ENCODE measurements at regions not wholly inside any gene's neighbourhood (a gene's known extent, or its start where the extent isn't known, plus 50 kb on each side); places are given as distances from the start of the nearest gene placed in this dataset.
A peak's percentile ranks its signal among the peaks of the same experiment; 100 is the strongest.

GRCh38 chr21:33121715-33122475 lies 52.0 kb downstream of the OLIG1 start:
- H3K27ac Mint-ChIP-seq: no peak overlapping the region; the same call in 1 of the 2 replicates
- CTCF ChIA-PET: interaction anchor here (0.6 to 1.8 kb wide), 4 partner anchors 96 to 210 kb away, joined by 3 to 6 read pairs (median 4); partner anchors contain the start of gene OLIG2

GRCh38 chr21:33122507-33122906 lies 52.6 kb downstream of the OLIG1 start:
- H3K4me1 Mint-ChIP-seq: peaks cover 44% of the 10 kb centered on the region
- CTCF ChIA-PET: interaction anchor here (0.6 to 1.8 kb wide), 4 partner anchors 97 to 211 kb away, joined by 3 to 6 read pairs (median 4); partner anchors contain the start of gene OLIG2
- POLR2A ChIA-PET: no interaction called here
- no peak overlapping the region for H3K4me3 Mint-ChIP-seq
- H3K27ac Mint-ChIP-seq: no peak overlapping the region
- no peak for ATAC-seq
- no peak for DNase-seq (ENCODE audit: low spot score)
- H3K9me3 Mint-ChIP-seq: no peaks in the 10 kb centered on the region
- H3K36me3 Mint-ChIP-seq: no peaks in the 10 kb centered on the region
- peaks cover 8% of the 10 kb centered on the region for H3K27me3 Mint-ChIP-seq (ENCODE audit: low read depth)
- no peak for TF ChIP-seq CDX4 (CRISPR knock-in tag; IDR thresholded peaks at IDR 0.05; ENCODE audit: borderline replicate concordance)
- no peak for TF ChIP-seq USF2 (CRISPR knock-in tag; IDR thresholded peaks at IDR 0.05)
- no peak for TF ChIP-seq ATF3 (CRISPR knock-in tag; conservative IDR thresholded peaks at IDR 0.05)
- TF ChIP-seq ZNF512 (CRISPR knock-in tag; IDR thresholded peaks at IDR 0.05; ENCODE audit: borderline replicate concordance): no peak
- no peak for TF ChIP-seq OVOL2 (CRISPR knock-in tag; IDR thresholded peaks at IDR 0.05; ENCODE audit: borderline replicate concordance)
- TF ChIP-seq CREB1 (CRISPR knock-in tag; IDR thresholded peaks at IDR 0.05): no peak
- TF ChIP-seq STAT6 (CRISPR knock-in tag; conservative IDR thresholded peaks at IDR 0.05; ENCODE audit: low read depth): no peak
- TF ChIP-seq NFE2L1 (CRISPR knock-in tag; IDR thresholded peaks at IDR 0.05): no peak
- TF ChIP-seq E2F1 (CRISPR knock-in tag; IDR thresholded peaks at IDR 0.05): no peak
- TF ChIP-seq HMGA2 (CRISPR knock-in tag; IDR thresholded peaks at IDR 0.05): no peak
- no peak for TF ChIP-seq IRF1 (CRISPR knock-in tag; IDR thresholded peaks at IDR 0.05)
- no peak for TF ChIP-seq RORB (CRISPR knock-in tag; IDR thresholded peaks at IDR 0.05)

More at GRCh38 chr21:33121715-33122475, 52.0 kb downstream of the OLIG1 start:
- H3K4me1 Mint-ChIP-seq: peaks cover 44% of the 10 kb centered on the region
- H3K27me3 Mint-ChIP-seq (ENCODE audit: low read depth): peaks cover 8% of the 10 kb centered on the region
- TF ChIP-seq USF1 (CRISPR knock-in tag; IDR thresholded peaks at IDR 0.05) (no peak), NFYB (CRISPR knock-in tag; conservative IDR thresholded peaks at IDR 0.05; ENCODE audit: low read depth) (peak; percentile 84), ZNF232 (CRISPR knock-in tag; IDR thresholded peaks at IDR 0.05) (no peak), IRF1 (CRISPR knock-in tag; IDR thresholded peaks at IDR 0.05) (no peak), ZBTB43 (CRISPR knock-in tag; IDR thresholded peaks at IDR 0.05) (no peak), E2F5 (CRISPR knock-in tag; IDR thresholded peaks at IDR 0.05) (no peak)
- POLR2A ChIA-PET: interaction anchor here (0.6 kb wide), 1 partner anchor 1490 kb away, joined by 3 read pairs; no protein-coding TSS in a partner anchor
- DNase-seq (ENCODE audit: low spot score) (peak; percentile 50), ATAC-seq (peak; percentile 88)
- no peak overlapping the region for H3K4me3 Mint-ChIP-seq
- no peaks in the 10 kb centered on the region for H3K9me3 Mint-ChIP-seq
- H3K36me3 Mint-ChIP-seq: no peaks in the 10 kb centered on the region
